Liver (tissue), 8 donors: ENCODE measurements at regions not wholly inside any gene's neighbourhood (a gene's known extent, or its start where the extent isn't known, plus 50 kb on each side); places are given as distances from the start of the nearest gene placed in this dataset.

Experiments used
- DNase-seq: peaks from one replicate; pipeline ENCODE4 v3.0.0-alpha.2; 2017; ENCODE audit warnings: low spot score
- H3K27ac ChIP-seq, 2 donors: one replicate each; pipeline ENCODE4 v1.7.0; 2013; ENCODE audit warnings: inconsistent platforms in 2 of 2, low read length in 2 of 2, control low read depth in 1 of 2, low read depth in 1 of 2, mild to moderate bottlenecking in 1 of 2
- H3K27me3 ChIP-seq, 4 donors: one replicate each; pipeline versions ENCODE4 v1.6.1 to v1.7.0; 2013; ENCODE audit warnings: low read length in 3 of 4, inconsistent platforms in 1 of 4, mild to moderate bottlenecking in 1 of 4, moderate library complexity in 1 of 4; ENCODE audit not compliant: control insufficient read depth in 4 of 4, insufficient read depth in 4 of 4
- H3K36me3 ChIP-seq, 4 donors: one replicate each; pipeline versions ENCODE4 v1.6.1 to v1.7.0; 2013; ENCODE audit warnings: low read length in 3 of 4, mild to moderate bottlenecking in 3 of 4, low read depth in 1 of 4, moderate library complexity in 1 of 4; ENCODE audit not compliant: control insufficient read depth in 4 of 4, insufficient read depth in 3 of 4
- H3K4me1 ChIP-seq, 4 donors: one replicate each; pipeline versions ENCODE4 v1.6.1 to v1.7.0; 2013; ENCODE audit warnings: low read length in 3 of 4, mild to moderate bottlenecking in 3 of 4, moderate library complexity in 1 of 4; ENCODE audit not compliant: control insufficient read depth in 4 of 4, insufficient read depth in 4 of 4
- H3K4me3 ChIP-seq, 3 donors: one replicate each; pipeline versions ENCODE4 v1.6.1 to v1.7.0; 2013; ENCODE audit warnings: low read length in 3 of 3, control low read depth in 1 of 3, low read depth in 1 of 3, mild to moderate bottlenecking in 1 of 3
- H3K9ac ChIP-seq, 2 donors: one replicate each; pipeline ENCODE4 v1.7.0; 2013; ENCODE audit warnings: low read length in 2 of 2, mild to moderate bottlenecking in 2 of 2, moderate library complexity in 2 of 2, control low read depth in 1 of 2, low read depth in 1 of 2
- H3K9me3 ChIP-seq, 4 donors: one replicate each; pipeline versions ENCODE4 v1.6.1 to v1.7.0; 2013; ENCODE audit warnings: low read length in 3 of 4; ENCODE audit not compliant: control insufficient read depth in 4 of 4
- ATF3 ChIP-seq: IDR thresholded peaks from 2 replicates; pipeline ENCODE4 v1.6.1; 2016; ENCODE audit warnings: antibody characterized with exemption
- FOXA1 ChIP-seq: IDR thresholded peaks from 2 replicates; pipeline ENCODE4 v1.6.1; 2016; ENCODE audit warnings: antibody characterized with exemption
- GABPA ChIP-seq, 2 donors: IDR thresholded peaks in 1 of 2; conservative IDR thresholded peaks in 1 of 2; 2 replicates each; pipeline ENCODE4 v1.6.1; 2016; ENCODE audit warnings: antibody characterized with exemption in 2 of 2, mild to moderate bottlenecking in 1 of 2, moderate library complexity in 1 of 2
- HNF4A ChIP-seq, 2 donors: conservative IDR thresholded peaks; 2 replicates each; pipeline ENCODE4 v1.6.1; 2016; ENCODE audit warnings: antibody characterized with exemption in 2 of 2, mild to moderate bottlenecking in 2 of 2
- JUND ChIP-seq, 2 donors: IDR thresholded peaks; 2 replicates each; pipeline ENCODE4 v1.6.1; 2016; ENCODE audit warnings: antibody characterized with exemption in 2 of 2
- MAX ChIP-seq: IDR thresholded peaks from 2 replicates; pipeline ENCODE4 v1.6.1; 2016; ENCODE audit warnings: antibody characterized with exemption
- RAD21 ChIP-seq, 2 donors: IDR thresholded peaks; 2 replicates each; pipeline ENCODE4 v1.6.1; 2016; ENCODE audit warnings: antibody characterized with exemption in 2 of 2, mild to moderate bottlenecking in 2 of 2
- RXRA ChIP-seq, 2 donors: IDR thresholded peaks; 2 replicates each; pipeline ENCODE4 v1.6.1; 2017 to 2018; ENCODE audit warnings: antibody characterized with exemption in 2 of 2, mild to moderate bottlenecking in 1 of 2
- SP1 ChIP-seq: IDR thresholded peaks from 2 replicates; pipeline ENCODE4 v1.6.1; 2018; ENCODE audit warnings: antibody characterized with exemption, mild to moderate bottlenecking
- TAF1 ChIP-seq: conservative IDR thresholded peaks from 2 replicates; pipeline ENCODE4 v1.6.1; 2016; ENCODE audit warnings: antibody characterized with exemption, mild to moderate bottlenecking
- YY1 ChIP-seq: IDR thresholded peaks from 2 replicates; pipeline ENCODE4 v1.6.1; 2016; ENCODE audit warnings: antibody characterized with exemption, mild to moderate bottlenecking
- ZBTB33 ChIP-seq: IDR thresholded peaks from 2 replicates; pipeline ENCODE4 v1.6.1; 2016; ENCODE audit warnings: antibody characterized with exemption
- WGBS: extraction: QIAGEN DNeasy Blood & Tissue Kit; methylation state at CpG from one replicate; pipeline ENCODE4 v1.1.7; 2013; 5-methylcytosine and 5-hydroxymethylcytosine counted together
- TF ChIP-seq, protein P1 (sequence below): IDR thresholded peaks from 2 replicates; pipeline ENCODE4 v1.6.1; 2016; ENCODE audit warnings: antibody characterized with exemption, mild to moderate bottlenecking
- TF ChIP-seq, protein P2 (sequence below): fragments of 150-350 bp; IDR thresholded peaks from 2 replicates; pipeline ENCODE4 v1.5.1; 2017; ENCODE audit warnings: improper control_type of control experiment, low read depth, low read length; ENCODE audit not compliant: missing input control
- donor health status: healthy.
- donor health status: healthy.
- donor health status: healthy.
- donor health status: healthy.
- donor health status: healthy.

DNA sequence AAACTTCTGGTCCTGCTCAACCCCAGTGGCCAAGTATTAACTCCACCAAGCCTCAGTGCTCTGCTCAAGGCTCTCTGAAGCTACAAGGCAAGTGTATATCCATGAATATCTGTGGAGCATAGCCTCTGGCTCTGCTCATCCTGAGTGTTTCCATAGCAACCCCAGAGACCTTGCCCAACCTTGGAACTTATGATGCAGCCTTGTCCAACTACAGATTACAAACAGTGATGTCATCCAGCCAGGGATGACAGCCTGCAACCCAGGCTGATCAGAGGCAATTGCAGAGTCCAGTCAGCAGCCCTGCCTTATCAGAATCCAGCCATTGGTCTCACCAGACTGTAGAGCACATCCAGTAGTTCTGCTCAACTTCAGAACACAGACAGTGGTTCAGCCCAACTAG is 65.5 kb upstream of the SPACA1 start:
- H3K27me3 ChIP-seq = no peaks in the 10 kb centered on the region
- H3K36me3 ChIP-seq = no peaks in the 10 kb centered on the region
- no peaks in the 10 kb centered on the region for H3K4me1 ChIP-seq
- H3K9me3 ChIP-seq = no peaks in the 10 kb centered on the region
- no peak for TF ChIP-seq SP1
- TF ChIP-seq JUND (IDR thresholded peaks at IDR 0.05) = no peak
- TF ChIP-seq, protein P1, sequence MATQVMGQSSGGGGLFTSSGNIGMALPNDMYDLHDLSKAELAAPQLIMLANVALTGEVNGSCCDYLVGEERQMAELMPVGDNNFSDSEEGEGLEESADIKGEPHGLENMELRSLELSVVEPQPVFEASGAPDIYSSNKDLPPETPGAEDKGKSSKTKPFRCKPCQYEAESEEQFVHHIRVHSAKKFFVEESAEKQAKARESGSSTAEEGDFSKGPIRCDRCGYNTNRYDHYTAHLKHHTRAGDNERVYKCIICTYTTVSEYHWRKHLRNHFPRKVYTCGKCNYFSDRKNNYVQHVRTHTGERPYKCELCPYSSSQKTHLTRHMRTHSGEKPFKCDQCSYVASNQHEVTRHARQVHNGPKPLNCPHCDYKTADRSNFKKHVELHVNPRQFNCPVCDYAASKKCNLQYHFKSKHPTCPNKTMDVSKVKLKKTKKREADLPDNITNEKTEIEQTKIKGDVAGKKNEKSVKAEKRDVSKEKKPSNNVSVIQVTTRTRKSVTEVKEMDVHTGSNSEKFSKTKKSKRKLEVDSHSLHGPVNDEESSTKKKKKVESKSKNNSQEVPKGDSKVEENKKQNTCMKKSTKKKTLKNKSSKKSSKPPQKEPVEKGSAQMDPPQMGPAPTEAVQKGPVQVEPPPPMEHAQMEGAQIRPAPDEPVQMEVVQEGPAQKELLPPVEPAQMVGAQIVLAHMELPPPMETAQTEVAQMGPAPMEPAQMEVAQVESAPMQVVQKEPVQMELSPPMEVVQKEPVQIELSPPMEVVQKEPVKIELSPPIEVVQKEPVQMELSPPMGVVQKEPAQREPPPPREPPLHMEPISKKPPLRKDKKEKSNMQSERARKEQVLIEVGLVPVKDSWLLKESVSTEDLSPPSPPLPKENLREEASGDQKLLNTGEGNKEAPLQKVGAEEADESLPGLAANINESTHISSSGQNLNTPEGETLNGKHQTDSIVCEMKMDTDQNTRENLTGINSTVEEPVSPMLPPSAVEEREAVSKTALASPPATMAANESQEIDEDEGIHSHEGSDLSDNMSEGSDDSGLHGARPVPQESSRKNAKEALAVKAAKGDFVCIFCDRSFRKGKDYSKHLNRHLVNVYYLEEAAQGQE = no peak
- TF ChIP-seq MAX = no peak
- TF ChIP-seq GABPA (IDR thresholded peaks at IDR 0.05 in 1 of 2, conservative IDR thresholded peaks at IDR 0.05 in 1 of 2) = no peak
- TF ChIP-seq YY1 = no peak
- no peak for TF ChIP-seq FOXA1
- no peak for TF ChIP-seq ZBTB33
- TF ChIP-seq HNF4A (conservative IDR thresholded peaks at IDR 0.05) = no peak
- TF ChIP-seq RAD21 (IDR thresholded peaks at IDR 0.05) = no peak
- no peak overlapping the region for H3K9ac ChIP-seq
- no peak for DNase-seq
- H3K4me3 ChIP-seq = no peak overlapping the region
- no peak overlapping the region for H3K27ac ChIP-seq

DNA sequence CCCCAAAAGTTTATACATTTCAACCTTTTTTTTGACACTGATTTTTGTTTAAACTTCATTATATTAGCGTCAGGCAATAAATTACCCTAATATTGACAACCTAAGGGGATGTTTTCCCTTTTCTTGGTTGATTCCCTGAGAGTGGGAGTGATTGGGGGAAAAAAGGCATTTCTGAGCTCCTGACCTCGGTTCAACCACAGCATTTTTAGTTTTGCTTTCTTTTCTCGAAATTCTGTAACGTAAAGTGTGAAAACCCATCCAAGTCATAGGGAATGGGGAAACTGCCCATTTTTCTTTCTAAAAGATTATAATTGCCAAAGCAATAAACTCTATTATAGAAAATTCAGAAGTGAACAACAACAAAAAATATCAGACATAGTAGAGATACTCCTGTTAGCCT is 67.9 kb upstream of the SPACA1 start:
- Histone ChIP-seq H3K4me3 (no peak overlapping the region), H3K27ac (no peak overlapping the region), H3K27me3 (no peaks in the 10 kb centered on the region), H3K9me3 (no peaks in the 10 kb centered on the region), H3K9ac (no peak overlapping the region), H3K36me3 (no peaks in the 10 kb centered on the region), H3K4me1 (no peaks in the 10 kb centered on the region)
- TF ChIP-seq FOXA1 (no peak), RXRA (IDR thresholded peaks at IDR 0.05) (no peak), TAF1 (no peak), ATF3 (no peak), YY1 (no peak), JUND (IDR thresholded peaks at IDR 0.05) (no peak)
- TF ChIP-seq, protein P2, sequence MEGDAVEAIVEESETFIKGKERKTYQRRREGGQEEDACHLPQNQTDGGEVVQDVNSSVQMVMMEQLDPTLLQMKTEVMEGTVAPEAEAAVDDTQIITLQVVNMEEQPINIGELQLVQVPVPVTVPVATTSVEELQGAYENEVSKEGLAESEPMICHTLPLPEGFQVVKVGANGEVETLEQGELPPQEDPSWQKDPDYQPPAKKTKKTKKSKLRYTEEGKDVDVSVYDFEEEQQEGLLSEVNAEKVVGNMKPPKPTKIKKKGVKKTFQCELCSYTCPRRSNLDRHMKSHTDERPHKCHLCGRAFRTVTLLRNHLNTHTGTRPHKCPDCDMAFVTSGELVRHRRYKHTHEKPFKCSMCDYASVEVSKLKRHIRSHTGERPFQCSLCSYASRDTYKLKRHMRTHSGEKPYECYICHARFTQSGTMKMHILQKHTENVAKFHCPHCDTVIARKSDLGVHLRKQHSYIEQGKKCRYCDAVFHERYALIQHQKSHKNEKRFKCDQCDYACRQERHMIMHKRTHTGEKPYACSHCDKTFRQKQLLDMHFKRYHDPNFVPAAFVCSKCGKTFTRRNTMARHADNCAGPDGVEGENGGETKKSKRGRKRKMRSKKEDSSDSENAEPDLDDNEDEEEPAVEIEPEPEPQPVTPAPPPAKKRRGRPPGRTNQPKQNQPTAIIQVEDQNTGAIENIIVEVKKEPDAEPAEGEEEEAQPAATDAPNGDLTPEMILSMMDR = no peak
- WGBS = 81% methylated on average over 4 of the region's 4 CpGs
- no peak for DNase-seq
